Effector CD8-positive, alpha-beta T cell (primary cell): ENCODE measurements at regions not wholly inside any gene's neighbourhood (a gene's known extent, or its start where the extent isn't known, plus 50 kb on each side); places are given as distances from the start of the nearest gene placed in this dataset.

ENCODE experiments used
- DNase-seq: peaks from one replicate; lab custom pipeline; 2025; lab: John Stamatoyannopoulos, UW

DNA sequence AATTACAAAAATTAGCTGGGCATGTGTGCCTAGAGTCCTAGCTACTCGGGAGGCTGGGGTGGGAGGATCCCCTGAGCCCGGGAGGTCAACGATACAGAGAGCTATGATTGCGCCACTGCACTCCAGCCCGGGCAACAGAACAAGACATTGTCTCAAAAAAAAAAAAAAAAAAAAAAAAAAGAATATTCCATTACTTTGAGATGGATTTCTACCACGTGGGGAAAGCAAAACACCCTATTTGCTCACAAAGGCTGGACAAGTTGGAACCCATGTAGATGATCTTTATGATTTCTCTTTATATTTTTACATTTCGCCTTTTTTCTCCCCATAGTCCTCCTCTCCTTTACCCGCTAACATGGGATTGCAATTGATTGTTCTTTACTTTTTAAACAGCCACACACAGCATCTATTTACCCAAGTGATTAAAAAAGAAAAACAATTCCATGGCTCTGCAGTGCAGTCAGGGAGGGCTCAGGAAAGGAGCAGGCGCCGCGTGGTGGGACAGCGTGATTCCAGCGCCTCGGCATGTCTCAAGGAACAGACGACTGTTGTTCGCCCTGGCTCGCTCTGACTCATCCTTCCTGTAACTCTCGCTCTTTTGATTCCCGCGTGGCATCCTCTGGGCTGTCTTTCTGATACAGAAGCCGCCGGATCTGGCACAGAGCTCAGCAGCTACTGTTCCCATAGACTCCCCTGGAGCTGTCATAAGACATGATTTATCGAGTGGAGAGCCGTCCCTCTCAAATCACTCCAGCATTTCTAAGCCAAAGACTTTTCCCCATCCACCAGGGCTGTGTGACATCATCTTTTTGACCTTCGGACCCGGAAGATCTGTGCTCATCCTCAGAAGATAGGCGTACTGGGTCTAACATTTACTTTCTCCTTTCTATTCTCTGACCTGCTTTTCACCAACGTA is 230.4 kb upstream of the AGAP1 start:
- DNase-seq: no peak

DNA sequence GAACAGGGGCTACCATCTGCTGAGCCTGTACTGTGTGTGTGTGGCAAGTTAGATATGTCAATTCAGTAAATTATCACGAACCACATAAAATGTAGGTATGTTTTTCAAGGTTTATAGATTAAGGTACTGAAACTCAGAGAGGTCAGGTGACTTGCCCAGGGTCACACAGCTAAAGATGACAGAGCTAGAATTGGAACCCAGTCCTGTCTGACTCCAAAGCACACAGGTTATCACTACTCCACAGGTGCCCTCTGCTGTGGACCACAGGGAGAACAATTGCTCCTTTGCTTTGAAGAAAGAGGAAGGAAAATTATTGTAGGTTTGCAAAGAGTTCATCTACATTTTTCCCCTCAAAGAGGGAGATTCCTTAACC is 229.7 kb upstream of the AGAP1 start:
- no peak for DNase-seq

DNA sequence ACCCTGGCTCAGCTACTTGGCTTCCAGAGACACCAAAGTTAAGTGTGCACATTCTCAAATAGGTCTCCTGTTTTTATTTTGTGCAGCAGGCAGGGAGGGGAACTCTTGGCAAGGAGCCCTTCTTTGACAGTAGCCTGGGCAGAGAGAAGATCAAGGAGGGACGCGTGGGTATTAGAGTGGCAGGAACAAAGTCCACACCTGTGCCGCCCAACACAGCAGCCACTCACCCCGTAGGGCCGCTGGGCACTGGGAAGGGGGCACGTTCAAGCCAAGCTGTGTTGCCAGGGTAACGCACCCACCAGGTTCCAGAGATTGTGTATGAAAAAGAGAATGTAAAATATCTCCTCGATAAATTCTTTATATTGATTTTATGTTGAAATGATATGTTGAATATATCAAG is 229.3 kb upstream of the AGAP1 start:
- DNase-seq: no peak

DNA sequence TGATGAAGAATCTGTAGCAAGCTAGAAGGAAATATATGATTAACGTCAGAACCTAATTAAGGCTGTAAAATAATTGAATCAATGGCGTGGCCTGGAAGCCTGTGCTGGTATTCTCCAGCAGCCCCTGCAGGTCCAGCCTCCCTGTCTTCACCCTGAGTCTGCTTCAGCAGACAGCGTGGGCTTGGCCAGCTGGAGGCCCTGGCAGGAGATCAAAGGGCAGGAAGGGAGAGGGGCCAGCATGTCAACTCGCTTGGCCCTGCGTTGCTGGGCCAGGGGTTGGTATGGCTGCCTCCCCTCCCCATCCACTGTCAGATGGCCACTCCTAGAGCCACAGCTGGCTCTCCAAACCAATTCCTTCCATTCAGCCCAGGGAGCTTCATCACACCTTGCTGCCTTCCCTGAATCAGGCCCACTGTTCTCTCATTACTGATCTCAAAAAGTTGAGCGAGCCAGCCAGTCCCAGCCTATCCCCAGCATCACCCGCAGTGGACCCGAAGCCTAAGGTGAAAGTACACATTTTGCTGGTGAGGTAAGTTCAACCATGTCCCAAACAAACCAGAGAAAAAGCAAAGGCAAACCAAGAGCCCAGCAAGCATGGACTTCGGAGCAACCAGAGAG is 228.4 kb upstream of the AGAP1 start:
- no peak for DNase-seq

DNA sequence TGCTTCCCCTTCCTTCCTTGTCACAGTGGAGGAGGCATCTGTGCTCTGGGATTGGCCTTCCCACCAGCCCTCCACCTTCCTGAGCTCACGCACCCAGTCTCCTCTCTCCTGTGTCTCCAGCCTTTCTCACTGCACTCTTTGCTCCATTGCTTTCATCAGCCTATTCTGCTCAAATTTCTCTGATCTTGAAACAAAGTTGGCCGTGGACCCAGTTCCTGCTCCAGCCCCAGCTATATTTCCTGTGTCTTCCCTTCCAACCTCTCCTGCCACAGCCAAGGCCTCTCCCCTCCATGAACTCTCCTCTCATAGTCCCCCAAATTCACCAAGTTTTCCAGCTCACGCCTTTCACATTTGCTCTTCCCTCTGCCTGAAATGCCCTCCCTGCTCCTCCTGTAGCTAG is 226.6 kb upstream of the AGAP1 start:
- DNase-seq: no peak

DNA sequence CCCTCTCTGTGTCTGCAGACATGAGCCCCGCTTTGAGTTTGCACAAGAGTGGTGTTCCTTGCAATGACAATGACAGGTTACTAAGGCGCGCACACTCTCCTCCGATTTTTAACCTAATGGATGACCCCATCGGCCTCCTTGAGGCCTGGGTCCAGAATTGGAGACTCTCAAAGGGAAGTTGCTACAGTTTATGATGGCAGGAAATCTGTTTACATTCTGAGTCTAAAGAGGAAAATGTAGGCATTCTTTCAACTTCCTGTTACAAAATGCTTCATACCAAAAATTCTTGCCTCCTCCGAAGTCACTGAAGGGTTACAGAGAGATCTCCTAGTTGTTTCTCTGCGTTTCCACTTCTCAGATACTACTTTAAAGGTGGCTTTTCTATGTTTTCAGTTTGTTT is 225.3 kb upstream of the AGAP1 start:
- DNase-seq: no peak

DNA sequence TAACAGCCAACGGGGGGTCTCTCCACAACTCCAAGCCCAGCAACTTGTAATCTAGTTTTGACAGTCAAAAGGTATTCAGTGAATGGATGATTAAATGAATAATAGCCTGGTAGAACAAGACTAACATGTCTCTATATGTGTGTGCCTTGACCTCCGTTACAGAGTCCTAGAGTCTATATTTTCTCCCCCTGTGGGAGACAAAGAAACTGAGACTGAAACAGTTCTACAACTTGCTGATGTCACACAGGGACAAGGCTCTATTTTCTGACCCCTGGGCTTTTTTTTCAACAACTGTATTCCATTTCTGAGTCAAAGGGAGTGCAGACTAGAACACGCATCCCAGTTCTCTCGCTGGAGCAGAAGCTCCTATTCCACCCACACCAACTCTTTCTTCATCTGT is 223.6 kb upstream of the AGAP1 start:
- DNase-seq: no peak

DNA sequence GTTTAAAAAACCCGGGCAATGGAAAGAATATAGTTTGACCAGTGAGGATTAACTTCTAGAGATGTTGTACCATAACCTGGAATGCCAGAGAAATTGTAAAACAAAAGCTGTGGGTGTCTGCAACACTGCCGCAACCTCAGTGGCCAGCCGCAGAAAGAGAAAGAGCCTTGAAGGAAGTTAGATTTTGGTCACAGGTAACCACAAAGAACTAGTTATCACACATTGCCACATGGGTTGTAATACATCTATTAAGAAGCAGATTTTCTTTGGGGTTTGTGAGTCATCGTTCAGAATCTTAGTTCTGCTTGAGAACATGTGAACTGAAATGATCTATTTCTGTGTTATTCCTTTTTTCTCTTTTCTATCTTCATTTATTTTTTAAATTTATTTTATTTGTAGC is 222.9 kb upstream of the AGAP1 start:
- no peak for DNase-seq

DNA sequence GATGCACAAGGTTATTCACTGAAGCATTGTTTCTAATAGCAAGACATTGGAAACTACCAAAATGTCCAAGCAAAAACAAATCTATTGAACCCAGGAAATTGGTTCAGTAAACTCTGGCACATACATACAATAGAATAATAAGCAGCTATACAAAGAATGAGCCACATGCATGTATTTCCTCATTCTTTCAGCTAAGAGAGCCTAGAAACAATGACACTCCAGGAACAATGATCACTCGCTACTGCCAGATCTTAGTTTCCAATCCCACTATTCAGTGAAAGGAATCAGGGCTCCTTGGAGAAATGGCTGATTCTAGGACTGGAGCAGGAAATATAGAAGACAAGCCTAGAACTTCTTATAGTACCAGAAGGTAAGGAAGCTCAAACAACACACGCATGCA is 221.9 kb upstream of the AGAP1 start:
- no peak for DNase-seq

DNA sequence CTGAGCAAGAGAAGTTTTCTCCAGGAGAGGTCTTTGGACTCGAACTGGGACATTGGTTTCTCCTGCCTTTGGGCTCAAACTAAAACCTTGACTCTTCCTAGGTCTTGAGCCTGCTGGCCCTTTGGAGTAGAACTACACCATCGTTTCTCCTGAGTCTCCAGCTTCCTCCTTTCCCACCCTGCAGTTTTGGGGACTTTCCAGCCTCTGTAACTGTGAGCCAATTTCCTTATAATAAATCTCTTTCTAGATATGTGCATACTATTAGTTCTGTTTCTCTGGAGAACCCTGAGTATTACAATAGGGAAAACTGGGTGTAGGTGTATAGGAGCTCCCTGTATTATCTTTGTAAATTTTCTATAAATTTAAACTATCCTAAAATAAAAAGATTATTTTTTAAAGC is 219.8 kb upstream of the AGAP1 start:
- DNase-seq: no peak

DNA sequence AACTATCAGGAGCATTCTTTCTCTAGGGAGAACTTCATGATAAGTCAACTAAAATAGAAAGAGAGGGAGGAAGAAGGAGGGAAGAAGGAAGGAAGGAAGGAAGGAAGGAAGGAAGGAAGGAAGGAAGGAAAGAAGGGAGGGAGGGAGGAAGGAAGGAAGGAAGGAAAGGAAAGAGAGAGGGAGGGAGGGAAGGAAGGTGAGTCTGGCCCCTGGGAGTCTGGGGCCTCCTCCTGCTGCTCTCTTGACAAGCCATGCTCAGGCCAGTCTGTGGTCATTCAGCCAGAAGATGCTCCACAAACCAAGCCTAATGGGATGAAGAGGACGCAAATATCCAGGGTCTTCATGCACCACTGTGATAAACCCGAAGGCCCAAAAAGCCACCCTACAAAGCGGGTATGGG is 216.4 kb upstream of the AGAP1 start:
- no peak for DNase-seq

DNA sequence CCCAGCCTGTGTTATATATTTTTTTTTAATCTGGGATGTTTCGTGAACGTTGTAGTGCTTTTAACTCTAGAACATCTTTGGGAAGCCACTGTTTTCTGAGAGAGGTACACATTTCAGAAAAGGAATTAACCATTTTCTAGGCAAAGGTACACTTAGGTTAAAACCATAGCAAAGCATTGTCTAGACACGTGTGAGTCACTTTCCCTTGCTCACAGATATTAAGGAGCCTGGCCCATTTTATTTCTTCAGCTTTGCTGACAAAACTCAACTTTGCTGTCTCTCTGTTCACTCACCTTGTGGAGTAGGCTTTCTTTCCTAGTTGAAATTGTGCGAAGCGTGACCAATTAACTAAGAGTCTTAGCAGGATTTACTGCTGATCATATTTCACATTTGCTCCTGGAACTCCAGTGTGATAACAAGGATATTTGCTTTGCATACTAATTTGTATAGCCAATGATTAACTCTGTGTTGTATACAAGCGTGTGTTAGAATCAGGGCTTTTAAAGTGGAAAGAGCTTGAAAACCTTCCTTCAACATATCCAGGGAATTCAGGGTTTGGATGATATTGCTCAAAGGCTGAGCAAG is 215.0 kb upstream of the AGAP1 start:
- DNase-seq: no peak

DNA sequence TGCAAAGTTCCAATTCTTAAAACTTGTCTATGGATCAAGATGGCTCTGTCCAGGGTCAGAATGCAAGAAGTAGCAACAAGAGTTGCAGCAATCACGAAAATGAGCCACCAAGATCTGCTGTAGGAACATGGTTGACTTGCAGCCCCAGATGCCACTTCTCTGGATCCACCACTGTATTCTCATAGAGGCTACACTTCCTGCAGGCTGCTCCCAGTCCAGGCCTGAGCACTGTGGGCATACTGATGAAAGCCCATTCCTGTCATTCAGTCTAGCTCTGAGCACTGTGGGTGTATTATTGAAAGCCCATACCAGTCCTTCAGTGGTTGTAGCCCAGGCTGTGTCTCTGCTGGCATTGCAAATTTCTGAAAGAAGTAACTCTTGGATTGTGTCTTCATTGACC is 213.9 kb upstream of the AGAP1 start:
- no peak for DNase-seq

DNA sequence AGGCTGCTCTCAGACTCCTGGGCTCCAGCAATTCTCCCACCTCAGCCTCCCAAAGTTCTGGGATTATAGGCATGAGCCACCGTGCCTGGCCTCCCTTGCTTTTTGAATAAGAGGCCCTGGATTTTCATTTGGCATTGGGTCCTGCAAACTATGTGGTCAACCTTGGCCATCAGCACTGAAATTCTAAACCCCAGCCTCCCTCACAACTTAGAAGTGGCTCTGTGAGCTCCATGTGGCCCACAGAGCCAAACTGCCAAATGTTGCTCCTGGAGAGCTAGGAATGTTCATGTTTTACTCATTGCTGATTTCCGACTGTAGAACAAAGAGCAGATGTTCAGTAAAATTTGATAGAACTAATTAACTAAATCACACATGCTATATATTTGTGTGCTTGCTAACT is 210.6 kb upstream of the AGAP1 start:
- DNase-seq: no peak

DNA sequence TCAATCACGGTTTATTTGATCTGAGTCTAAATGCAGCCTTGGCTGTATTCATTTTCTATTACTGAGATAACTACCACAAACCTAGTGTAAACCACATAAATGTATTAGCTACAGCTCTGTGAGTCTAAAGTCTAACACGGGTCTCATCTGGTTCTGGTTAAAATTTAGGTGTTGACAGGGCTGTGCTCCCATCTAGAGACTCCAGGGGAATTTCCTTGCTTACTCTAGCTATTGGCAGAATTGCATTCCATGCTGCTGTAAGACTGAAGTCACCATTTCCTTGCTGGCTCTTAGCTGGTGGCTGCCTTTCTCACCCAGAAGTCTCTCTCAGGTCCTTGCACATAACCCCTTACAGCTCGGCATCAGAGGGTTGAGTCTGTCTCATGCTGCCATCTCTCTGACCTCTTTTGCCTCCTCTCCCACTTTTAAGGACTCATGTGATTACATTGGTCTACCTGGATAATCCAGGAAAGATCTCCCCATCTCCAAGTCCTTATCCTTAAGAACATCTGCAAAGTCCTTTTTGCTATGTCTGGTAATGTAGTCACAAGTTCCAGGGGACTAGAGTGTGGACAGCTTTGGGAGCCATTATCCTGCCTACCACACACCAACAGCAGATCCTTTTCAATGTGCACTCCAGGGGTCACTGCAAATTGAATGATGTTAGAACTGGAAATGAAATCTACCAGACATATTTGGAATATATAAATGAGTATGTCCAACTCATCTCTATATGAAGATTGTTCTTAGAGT is 207.0 kb upstream of the AGAP1 start:
- DNase-seq: no peak

DNA sequence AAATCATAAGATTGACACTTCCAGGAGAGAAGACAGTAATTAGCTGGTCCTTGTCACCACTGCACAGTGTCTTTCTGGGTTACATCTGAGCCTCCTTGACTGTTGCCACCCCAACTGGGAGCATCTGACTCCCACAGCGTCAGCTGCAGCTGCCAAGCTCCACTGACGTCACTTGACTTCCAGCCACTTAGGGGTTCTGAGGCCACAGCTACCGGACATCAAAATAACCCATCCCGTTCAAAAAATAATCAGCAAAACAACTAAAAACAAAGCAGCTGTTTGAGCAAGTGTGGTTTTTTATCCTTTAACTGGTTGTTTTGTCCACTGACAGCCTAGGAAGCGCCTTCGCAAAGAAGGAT is 206.5 kb upstream of the AGAP1 start:
- no peak for DNase-seq

DNA sequence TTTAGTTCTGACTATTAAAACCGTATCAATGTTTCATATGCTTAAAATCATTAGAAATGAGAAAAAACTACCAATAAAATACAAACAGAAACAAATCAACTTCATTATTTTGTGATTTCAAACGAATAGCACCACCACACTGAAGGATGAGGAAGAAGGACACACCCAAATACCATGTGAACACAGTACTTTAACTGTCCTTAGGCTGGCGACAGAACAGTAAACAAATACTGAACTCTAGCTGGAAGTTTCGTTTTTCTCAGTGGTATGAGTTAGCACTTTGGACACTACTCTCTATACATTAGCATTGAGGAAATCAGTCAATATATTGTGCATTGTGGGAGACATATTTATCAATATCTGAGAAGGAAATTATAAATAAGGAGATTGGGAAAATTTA is 202.4 kb upstream of the AGAP1 start:
- DNase-seq: no peak

DNA sequence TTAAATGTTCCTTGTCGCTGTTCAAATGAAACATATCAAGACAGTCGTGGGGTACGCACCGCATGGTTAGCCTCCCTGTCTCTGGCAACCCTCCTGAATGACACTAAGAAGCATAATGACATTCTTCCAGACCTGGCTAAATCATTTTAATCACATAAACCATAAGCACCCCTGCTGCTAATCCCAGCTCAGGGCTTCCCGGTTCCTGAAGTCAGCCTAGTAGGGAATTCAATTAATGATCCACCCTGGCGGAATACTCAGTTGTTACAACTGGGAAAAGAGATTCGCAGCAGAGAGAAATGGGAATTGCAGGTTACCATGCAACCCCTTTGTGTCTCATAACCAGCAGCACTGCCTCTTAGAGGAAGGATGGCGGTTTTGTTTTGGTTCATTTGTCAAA is 200.8 kb upstream of the AGAP1 start:
- no peak for DNase-seq

DNA sequence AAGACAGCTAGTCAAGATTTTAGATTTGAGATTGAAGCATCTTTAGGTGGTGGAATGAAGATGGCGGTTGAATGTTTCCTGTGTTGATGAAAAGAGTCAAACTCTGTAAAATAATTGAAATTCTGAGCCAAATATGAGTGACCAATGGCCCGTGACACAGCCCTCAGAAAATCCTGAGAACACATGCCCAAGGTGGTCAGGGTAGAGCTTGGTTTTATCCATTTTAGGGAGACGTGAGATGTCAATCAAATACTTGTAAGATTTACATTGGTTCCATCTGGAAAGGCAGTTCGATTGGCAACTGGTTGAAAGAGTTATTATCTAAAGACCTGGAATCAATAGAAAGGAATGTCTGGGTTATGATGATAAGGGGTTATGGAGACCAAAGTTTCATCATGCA is 198.0 kb upstream of the AGAP1 start:
- no peak for DNase-seq

DNA sequence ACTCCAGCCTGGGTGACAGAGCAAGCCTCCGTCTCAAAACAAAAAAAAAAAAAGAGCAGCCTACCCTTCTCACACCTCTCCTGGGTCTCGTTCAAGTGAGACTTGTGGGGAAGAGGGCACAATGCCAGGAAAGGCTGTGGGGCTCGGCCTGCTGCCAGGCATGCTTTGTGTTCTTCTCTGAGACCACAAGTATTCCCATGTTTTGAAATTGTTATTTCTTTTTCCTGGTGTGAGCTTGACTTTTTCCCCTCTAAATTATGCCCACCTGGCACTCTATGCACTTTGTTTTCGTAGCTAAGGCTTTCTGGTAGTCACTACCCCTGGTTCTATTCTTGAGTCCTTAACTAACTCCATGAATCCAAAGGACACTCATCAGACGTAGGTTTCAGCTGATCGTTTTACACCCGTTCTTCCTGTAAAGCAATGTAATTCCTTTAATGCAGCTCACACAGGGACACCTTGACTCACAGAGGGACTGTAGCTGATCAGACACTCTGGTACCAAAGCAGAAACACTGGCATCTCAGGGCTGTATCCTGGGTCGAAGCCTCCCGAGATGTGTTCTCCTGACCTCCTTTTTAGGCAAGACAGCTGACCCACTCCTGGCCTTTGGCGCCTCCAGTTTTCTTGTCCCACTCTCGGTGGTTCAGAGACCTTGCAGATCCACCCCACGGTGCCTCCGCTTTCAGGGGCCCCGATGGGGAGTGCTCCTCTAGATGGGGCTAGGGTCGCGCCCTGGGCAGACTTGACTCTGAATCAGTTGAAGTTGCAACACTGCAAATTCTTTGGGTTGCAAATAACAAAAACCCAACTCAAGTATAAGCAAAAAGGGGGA is 193.3 kb upstream of the AGAP1 start:
- no peak for DNase-seq

DNA sequence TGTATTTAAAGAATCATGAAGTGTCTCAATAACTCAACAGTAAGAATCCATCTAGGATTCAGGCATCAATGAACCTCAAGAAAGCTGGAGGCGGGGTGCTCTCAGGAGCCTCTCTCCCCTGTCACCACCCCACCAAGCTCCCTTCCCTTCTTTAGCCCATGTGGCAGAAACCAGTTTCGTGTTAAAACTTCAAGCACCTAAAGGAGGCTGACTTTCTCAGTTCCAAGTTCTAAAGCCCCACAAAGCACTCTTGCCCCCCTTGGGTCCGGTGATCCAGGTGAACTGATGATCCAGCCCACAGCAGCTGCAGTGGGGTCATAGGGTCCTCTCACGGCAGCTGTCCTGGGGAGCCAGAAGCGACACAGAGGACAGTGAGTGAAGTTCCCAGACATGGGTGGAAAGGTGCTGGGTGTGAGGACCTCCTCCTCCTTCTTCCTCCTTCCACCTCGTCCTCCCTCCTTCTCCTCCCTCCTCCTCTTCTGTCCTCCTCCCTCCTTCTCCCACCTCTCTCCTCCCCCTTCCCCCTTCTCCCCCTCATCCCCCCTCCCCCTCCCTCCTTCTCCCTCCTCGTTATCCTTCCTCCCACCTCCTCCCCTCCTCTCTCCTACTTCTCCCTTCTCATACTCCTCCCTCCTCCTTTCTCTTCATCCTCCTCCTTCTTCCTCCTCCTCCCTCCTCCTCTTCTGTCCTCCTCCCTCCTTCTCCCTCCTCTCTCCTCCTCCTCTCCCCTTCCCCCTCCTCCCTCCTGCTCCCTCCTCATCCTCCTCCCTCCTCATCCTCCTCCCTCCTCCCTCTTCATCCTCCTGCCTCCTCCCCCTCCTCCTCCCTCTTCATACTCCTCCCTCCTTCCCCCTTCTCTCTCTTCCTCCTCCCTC is 192.4 kb upstream of the AGAP1 start:
- no peak for DNase-seq
